ENCODE measurements at regions not wholly inside any gene's neighbourhood (a gene's known extent, or its start where the extent isn't known, plus 50 kb on each side); places are given as distances from the start of the nearest gene placed in this dataset.

- TF ChIP-seq ZNF318 (IDR thresholded peaks at IDR 0.05; ENCODE audit: borderline replicate concordance in 1 of 2, low read depth in 1 of 2) (no peak), ARID1B (IDR thresholded peaks at IDR 0.05) (no peak), ZNF586 (CRISPR knock-in tag; conservative IDR thresholded peaks at IDR 0.05) (no peak), HBP1 (CRISPR knock-in tag; IDR thresholded peaks at IDR 0.05) (no peak)
Measured at GRCh38 chr6:150753371-150754064, 112.0 kb upstream of the MTHFD1L start (continued).
